ENCODE measurements at regions not wholly inside any gene's neighbourhood (a gene's known extent, or its start where the extent isn't known, plus 50 kb on each side); places are given as distances from the start of the nearest gene placed in this dataset.

DNA sequence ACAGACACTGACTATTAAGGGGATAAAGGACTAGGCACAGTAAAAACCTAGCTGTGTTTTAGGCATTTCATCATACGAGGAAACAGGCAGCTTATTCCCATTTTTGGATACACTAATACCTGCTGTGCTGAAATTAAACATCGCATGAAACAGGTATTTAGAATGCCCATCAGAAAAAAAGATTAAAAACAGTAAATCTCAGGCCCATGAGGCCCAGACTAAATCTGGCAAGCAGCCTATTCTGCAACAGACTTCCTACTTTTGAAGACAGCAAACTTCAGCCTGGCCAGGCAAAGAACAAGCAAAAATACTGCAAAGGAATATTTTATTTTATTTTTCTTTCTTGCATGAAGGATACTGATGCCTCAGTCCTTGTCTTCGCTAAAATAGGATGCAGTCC is 240.2 kb downstream of the LMO4 start:
- no peak for DNase-seq

DNA sequence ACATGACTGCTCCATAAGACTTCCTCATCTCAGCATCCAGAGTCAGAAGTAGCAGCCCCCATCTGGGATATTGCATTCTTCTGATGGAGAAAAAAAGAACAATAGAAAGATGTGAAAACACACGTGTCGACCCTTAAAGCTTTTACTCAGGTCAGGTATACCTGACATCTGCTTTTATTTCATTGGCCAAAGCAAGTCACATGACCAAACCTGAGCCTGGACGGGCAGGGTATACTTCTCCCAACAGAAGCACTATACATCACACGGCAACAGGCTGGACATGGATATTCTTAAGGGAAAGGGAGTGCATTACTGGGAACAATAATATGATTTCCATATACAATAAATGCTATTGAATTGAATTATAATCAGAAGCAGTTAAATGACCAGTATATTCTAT is 243.3 kb downstream of the LMO4 start:
- DNase-seq, result no peak

GRCh38 chr1:87572891-87573290 is 244.2 kb downstream of the LMO4 start:
- DNase-seq, result no peak

GRCh38 chr1:87575528-87575927 is 246.8 kb downstream of the LMO4 start:
- no peak for DNase-seq

- no peak for DNase-seq
Measured at GRCh38 chr1:87578464-87578863, 249.8 kb downstream of the LMO4 start.

- DNase-seq, result no peak
Measured at GRCh38 chr1:87583459-87583858, 254.8 kb downstream of the LMO4 start.

- DNase-seq, result no peak
Measured at GRCh38 chr1:87584586-87584985, 255.9 kb downstream of the LMO4 start.

DNA sequence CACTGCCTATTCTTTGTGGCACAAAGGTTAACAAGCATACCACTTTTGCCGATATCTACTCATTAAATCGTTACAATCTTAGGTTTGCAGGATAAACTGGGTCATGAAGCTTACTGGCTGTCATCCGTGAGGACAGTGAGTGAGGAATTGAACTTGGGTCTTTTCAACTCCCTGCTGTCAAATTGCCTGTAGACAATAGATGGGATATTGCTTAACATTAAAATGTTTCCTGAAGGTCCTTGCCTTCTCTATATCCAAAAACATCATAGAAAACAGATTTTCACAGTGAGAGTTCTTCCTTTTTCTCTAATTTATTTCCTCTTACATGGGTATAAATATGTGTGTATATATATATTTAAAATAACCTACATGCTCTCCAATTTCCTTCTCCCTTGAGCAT is 257.8 kb downstream of the LMO4 start:
- DNase-seq, result no peak

DNA sequence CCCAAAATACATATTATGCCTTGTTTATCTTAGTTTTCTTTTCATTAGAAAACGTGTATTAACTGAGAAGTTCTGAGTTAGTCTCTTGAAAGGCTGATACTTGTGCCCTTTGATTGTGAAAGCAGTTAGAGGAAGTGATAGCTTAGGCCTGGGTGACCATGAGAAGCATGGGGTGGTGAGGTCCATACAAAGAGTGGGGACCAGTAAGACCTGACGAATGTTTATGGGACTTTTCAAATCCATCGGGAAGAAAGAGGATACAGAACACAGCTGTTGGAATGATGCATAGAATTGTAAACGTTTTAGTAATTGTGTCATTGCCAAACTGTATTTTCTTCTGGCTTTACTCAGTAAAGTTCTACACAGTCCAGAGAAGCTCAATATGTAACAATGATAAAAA is 259.8 kb downstream of the LMO4 start:
- no peak for DNase-seq

- no peak for DNase-seq
Measured at GRCh38 chr1:87591492-87591891, 262.8 kb downstream of the LMO4 start.

DNA sequence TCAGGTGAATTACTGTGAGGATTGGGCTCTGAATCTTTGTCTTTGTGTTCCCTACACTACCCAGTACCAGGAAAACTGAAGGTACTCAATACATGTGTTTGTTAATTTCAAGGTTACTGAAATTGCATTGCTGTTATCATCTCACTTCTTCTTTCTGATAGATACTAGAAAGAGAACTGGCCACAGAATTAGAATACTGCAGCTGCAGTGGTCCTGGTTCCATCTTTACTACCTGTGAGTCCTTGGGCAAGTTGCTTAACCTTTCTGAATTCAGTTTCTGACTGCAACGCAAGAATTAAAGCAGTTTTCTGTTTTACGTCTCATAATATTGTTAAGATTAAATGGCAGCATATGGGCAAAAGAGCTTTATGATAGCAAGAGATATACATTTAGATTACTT is 263.5 kb downstream of the LMO4 start:
- DNase-seq, result no peak

GRCh38 chr1:87594736-87595383 is 266.2 kb downstream of the LMO4 start:
- DNase-seq, result no peak

- DNase-seq, result no peak
Measured at GRCh38 chr1:87595384-87595781, 266.7 kb downstream of the LMO4 start.

DNA sequence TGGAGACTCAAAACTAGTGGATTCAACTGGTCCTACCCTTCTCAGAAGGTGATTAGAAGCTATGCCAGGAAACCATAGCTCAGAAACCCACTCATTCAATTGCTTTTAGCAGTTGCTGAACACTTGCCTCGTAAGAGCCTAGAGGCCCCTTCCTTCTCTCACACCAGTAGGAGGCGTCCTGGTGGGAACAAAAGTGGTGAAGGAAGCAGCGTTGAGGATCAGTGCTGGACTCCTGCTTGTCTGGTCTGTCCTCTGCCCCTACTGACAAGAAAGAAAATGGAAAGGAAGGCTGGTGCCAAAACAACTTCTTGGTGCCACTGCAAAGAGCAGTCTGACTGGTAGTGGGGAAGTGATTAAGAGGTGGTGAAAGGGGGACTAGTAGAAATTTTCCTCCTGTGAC is 269.7 kb downstream of the LMO4 start:
- DNase-seq, result no peak

- no peak for DNase-seq
Measured at GRCh38 chr1:87599569-87599968, 270.9 kb downstream of the LMO4 start.

DNA sequence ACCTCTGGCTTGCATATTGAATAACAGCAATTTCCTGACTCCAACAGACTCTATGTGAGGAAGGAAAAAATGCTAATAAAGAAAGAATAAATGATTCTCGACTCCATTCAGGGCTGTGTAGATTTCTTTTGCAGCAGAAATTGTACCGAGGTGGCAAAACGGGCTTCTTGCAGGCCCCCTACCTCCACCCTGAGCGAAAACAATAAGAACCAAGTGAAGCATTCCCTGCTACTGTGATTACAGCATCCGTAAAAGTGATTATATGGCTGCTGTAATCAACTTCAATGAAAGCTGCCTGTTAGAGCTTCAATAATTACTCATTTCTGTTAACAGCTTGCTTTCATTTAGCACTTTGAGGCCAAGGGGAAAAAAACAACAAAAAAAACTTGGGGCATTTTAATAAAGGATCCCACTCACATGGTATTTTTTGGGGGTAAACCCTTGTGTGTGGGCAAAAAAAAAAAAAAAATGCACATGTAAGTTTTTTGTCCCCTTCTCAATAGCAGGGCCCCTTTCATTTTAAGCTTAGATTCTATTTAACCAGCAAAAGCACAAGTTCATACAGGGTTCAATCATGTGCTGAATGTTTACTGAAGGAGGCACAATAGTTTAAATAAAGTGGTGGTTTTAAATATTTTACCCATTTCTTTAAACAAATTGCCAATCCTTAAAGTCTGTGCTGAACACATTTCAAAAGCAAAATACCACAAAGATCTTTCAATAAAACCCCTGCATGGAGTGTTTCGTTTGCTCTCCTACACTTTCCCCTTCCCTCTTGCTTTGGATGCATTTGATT is 271.6 kb downstream of the LMO4 start:
- DNase-seq, result no peak

- DNase-seq, result no peak
Measured at GRCh38 chr1:87600854-87601253, 272.2 kb downstream of the LMO4 start.

GRCh38 chr1:87603626-87604025 is 274.9 kb downstream of the LMO4 start:
- DNase-seq, result no peak

DNA sequence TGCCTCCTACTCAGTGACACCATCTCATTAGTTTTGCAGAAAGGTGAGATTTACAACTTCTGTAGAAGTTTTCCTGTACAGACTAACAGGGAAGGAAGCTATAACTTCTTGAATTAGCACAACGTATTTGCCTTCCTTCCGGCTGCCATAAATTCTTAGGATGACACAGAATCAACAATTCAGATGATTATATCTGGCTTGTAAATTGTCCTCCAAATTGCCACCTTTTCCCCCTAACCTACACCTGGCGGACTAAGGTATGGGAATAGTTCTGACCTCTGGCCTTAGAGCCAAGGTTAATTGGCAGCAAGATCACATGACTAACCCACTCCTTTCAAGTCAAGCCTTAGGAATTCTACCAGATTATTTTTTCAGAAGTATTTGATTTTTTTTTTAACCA is 284.3 kb downstream of the LMO4 start:
- no peak for DNase-seq

GRCh38 chr1:87615491-87615890 is 286.8 kb downstream of the LMO4 start:
- DNase-seq, result no peak

- DNase-seq, result no peak
Measured at GRCh38 chr1:87615901-87616300, 287.2 kb downstream of the LMO4 start.

GRCh38 chr1:87620807-87621206 is 292.1 kb downstream of the LMO4 start:
- DNase-seq, result no peak

- DNase-seq, result no peak
Measured at GRCh38 chr1:87629673-87630072, 301.0 kb downstream of the LMO4 start.

DNA sequence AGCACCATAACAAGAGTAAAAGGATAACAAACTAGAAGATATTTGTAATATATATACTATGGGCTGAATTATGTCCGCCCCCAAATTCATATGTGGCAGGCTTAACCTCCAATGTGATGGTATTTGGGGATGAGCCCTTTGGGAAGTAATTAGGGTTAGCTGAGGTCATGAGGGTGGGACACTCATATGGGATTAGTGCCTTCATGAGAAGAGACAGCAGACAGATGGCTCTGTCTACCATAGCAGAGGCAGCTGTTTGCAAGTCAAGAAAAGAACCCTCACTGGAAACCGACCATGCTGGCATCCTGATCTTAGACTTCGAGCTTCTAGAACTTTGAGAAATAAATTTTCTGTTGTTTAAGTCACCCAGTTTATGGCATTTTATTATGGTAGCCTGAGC is 303.6 kb downstream of the LMO4 start:
- no peak for DNase-seq

Measured in NCI-H2227 treated with DMSO at 0.1 percent for 48 hours (cell line).